Right forelimb (tissue), 1 donor: ENCODE measurements at regions not wholly inside any gene's neighbourhood (a gene's known extent, or its start where the extent isn't known, plus 50 kb on each side); places are given as distances from the start of the nearest gene placed in this dataset.
A peak's percentile ranks its signal among the peaks of the same experiment; 100 is the strongest.
"Not testable (repeated sequence)": the region's sequence is repeated elsewhere in the genome, so short reads cannot be mapped to it uniquely, and the experiment has no call there.

Experiments used
- DNase-seq: peaks from one replicate; pipeline ENCODE4 v3.0.0-alpha.2; 2018

- peak; percentile 54 for DNase-seq
Measured at GRCh38 chr7:115178835-115179234, 256.9 kb downstream of the MDFIC start.

GRCh38 chr7:115177823-115178222 lies 255.9 kb downstream of the MDFIC start:
- no peak for DNase-seq

GRCh38 chr7:115177103-115177502 lies 255.2 kb downstream of the MDFIC start:
- no peak for DNase-seq

GRCh38 chr7:115172397-115172796 lies 250.5 kb downstream of the MDFIC start:
- not testable (repeated sequence) for DNase-seq

- DNase-seq = no peak
Measured at GRCh38 chr7:115153769-115154477, 232.0 kb downstream of the MDFIC start.

GRCh38 chr7:115153176-115153575 lies 231.3 kb downstream of the MDFIC start:
- DNase-seq = no peak

- no peak for DNase-seq
Measured at GRCh38 chr7:115146148-115146547, 224.3 kb downstream of the MDFIC start.

- no peak for DNase-seq
Measured at GRCh38 chr7:115145512-115145911, 223.6 kb downstream of the MDFIC start.

GRCh38 chr7:115137816-115138215 lies 215.9 kb downstream of the MDFIC start:
- DNase-seq = no peak

- no peak for DNase-seq
Measured at GRCh38 chr7:115136796-115137443, 215.0 kb downstream of the MDFIC start.

- DNase-seq = no peak
Measured at GRCh38 chr7:115135769-115136410, 214.0 kb downstream of the MDFIC start.

- DNase-seq = no peak
Measured at GRCh38 chr7:115135146-115135545, 213.3 kb downstream of the MDFIC start.

GRCh38 chr7:115133248-115133647 lies 211.4 kb downstream of the MDFIC start:
- no peak for DNase-seq

GRCh38 chr7:115132096-115132495 lies 210.2 kb downstream of the MDFIC start:
- DNase-seq = no peak

GRCh38 chr7:115128154-115128553 lies 206.3 kb downstream of the MDFIC start:
- no peak for DNase-seq

- DNase-seq = no peak
Measured at GRCh38 chr7:115127399-115128021, 205.6 kb downstream of the MDFIC start.

- no peak for DNase-seq
Measured at GRCh38 chr7:115125750-115126149, 203.9 kb downstream of the MDFIC start.

GRCh38 chr7:115125312-115125711 lies 203.4 kb downstream of the MDFIC start:
- no peak for DNase-seq

- DNase-seq = no peak
Measured at GRCh38 chr7:115124409-115124939, 202.6 kb downstream of the MDFIC start.

- DNase-seq = no peak
Measured at GRCh38 chr7:115123441-115123840, 201.5 kb downstream of the MDFIC start.

GRCh38 chr7:115122388-115122787 lies 200.5 kb downstream of the MDFIC start:
- DNase-seq = no peak

- no peak for DNase-seq
Measured at GRCh38 chr7:115117748-115118147, 195.9 kb downstream of the MDFIC start.
